ENCODE measurements at regions not wholly inside any gene's neighbourhood (a gene's known extent, or its start where the extent isn't known, plus 50 kb on each side); places are given as distances from the start of the nearest gene placed in this dataset.

DNA sequence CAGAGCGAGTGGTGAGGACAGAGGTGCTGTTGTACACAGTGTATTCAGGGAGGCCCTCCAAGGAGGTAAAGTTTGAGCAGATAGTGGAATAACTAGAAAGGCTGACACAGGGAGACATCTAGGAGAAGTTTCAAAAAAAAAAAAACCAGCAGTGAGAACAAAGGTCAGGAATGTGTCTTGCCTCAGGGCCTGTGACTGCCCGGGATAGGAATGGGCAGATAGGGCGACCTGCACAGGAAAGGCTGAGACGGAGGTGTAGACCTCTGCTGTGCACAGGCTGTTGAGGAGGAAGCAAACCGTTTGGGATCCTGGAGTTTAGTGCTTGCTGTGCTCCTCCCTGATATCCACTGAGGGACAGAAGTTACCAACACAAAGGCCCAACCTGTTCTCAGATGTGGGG lies 406.5 kb upstream of the B3GAT1 start:
- Histone ChIP-seq H3K4me2 (ENCODE audit: extremely low read depth, insufficient read depth, low read length) (no peak overlapping the region), H3K4me3 (replicated peaks in 1 of 4; ENCODE audit: control extremely low read depth in 1 of 4, insufficient read depth in 1 of 4, low read depth in 3 of 4, low read length in 4 of 4) (no peak overlapping the region), H3K79me2 (ENCODE audit: control insufficient read depth, insufficient read depth, low read length) (no peaks in the 10 kb centered on the region), H4K20me1 (ENCODE audit: control insufficient read depth, extremely low read depth, insufficient read depth, low read length) (no peaks in the 10 kb centered on the region), H3K9ac (ENCODE audit: insufficient read depth, low read length) (no peak overlapping the region), H3K27ac (ENCODE audit: insufficient read depth, low read length) (no peak overlapping the region), H3K4me1 (ENCODE audit: control insufficient read depth, extremely low read depth, insufficient read depth, low read length) (no peaks in the 10 kb centered on the region), H3K27me3 (ENCODE audit: control insufficient read depth, insufficient read depth, low read length) (no peaks in the 10 kb centered on the region), H3K9me3 (ENCODE audit: control insufficient read depth, insufficient read depth, low read depth, low read length) (no peaks in the 10 kb centered on the region), H3K36me3 (ENCODE audit: control insufficient read depth, insufficient read depth, low read length) (no peaks in the 10 kb centered on the region), H2AFZ (ENCODE audit: low read length) (no peak overlapping the region)
- DNase-seq (ENCODE audit: low read depth in 2 of 2): no peak
- TF ChIP-seq EZH2 (IDR thresholded peaks at IDR 0.05; ENCODE audit: low read length, missing control alignments): no peak
- TF ChIP-seq, protein P1, sequence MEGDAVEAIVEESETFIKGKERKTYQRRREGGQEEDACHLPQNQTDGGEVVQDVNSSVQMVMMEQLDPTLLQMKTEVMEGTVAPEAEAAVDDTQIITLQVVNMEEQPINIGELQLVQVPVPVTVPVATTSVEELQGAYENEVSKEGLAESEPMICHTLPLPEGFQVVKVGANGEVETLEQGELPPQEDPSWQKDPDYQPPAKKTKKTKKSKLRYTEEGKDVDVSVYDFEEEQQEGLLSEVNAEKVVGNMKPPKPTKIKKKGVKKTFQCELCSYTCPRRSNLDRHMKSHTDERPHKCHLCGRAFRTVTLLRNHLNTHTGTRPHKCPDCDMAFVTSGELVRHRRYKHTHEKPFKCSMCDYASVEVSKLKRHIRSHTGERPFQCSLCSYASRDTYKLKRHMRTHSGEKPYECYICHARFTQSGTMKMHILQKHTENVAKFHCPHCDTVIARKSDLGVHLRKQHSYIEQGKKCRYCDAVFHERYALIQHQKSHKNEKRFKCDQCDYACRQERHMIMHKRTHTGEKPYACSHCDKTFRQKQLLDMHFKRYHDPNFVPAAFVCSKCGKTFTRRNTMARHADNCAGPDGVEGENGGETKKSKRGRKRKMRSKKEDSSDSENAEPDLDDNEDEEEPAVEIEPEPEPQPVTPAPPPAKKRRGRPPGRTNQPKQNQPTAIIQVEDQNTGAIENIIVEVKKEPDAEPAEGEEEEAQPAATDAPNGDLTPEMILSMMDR (conservative IDR thresholded peaks at IDR 0.05 in 1 of 2, IDR thresholded peaks at IDR 0.05 in 1 of 2; ENCODE audit: low read depth in 1 of 2, low read length in 2 of 2): no peak

- Histone ChIP-seq H3K36me3 (ENCODE audit: control insufficient read depth, insufficient read depth, low read length) (no peaks in the 10 kb centered on the region), H2AFZ (ENCODE audit: low read length) (no peak overlapping the region), H3K27ac (ENCODE audit: insufficient read depth, low read length) (no peak overlapping the region), H3K9ac (ENCODE audit: insufficient read depth, low read length) (no peak overlapping the region), H3K4me3 (replicated peaks in 1 of 4; ENCODE audit: control extremely low read depth in 1 of 4, insufficient read depth in 1 of 4, low read depth in 3 of 4, low read length in 4 of 4) (no peak overlapping the region), H3K9me3 (ENCODE audit: control insufficient read depth, insufficient read depth, low read depth, low read length) (no peaks in the 10 kb centered on the region), H3K27me3 (ENCODE audit: control insufficient read depth, insufficient read depth, low read length) (no peaks in the 10 kb centered on the region), H4K20me1 (ENCODE audit: control insufficient read depth, extremely low read depth, insufficient read depth, low read length) (no peaks in the 10 kb centered on the region), H3K4me1 (ENCODE audit: control insufficient read depth, extremely low read depth, insufficient read depth, low read length) (no peaks in the 10 kb centered on the region), H3K4me2 (ENCODE audit: extremely low read depth, insufficient read depth, low read length) (no peak overlapping the region), H3K79me2 (ENCODE audit: control insufficient read depth, insufficient read depth, low read length) (no peaks in the 10 kb centered on the region)
- TF ChIP-seq, protein P1 (conservative IDR thresholded peaks at IDR 0.05 in 1 of 2, IDR thresholded peaks at IDR 0.05 in 1 of 2; ENCODE audit: low read depth in 1 of 2, low read length in 2 of 2): no peak
- no peak for TF ChIP-seq EZH2 (IDR thresholded peaks at IDR 0.05; ENCODE audit: low read length, missing control alignments)
- no peak for DNase-seq (ENCODE audit: low read depth in 2 of 2)
These were observed 403.4 kb upstream of the B3GAT1 start for GRCh38 chr11:134815404-134815803.

GRCh38 chr11:134807997-134808396 lies 396.0 kb upstream of the B3GAT1 start:
- Histone ChIP-seq H3K27ac (ENCODE audit: insufficient read depth, low read length) (no peak overlapping the region), H3K79me2 (ENCODE audit: control insufficient read depth, insufficient read depth, low read length) (no peaks in the 10 kb centered on the region), H3K4me3 (replicated peaks in 1 of 4; ENCODE audit: control extremely low read depth in 1 of 4, insufficient read depth in 1 of 4, low read depth in 3 of 4, low read length in 4 of 4) (no peak overlapping the region), H3K4me2 (ENCODE audit: extremely low read depth, insufficient read depth, low read length) (no peak overlapping the region), H3K36me3 (ENCODE audit: control insufficient read depth, insufficient read depth, low read length) (no peaks in the 10 kb centered on the region), H3K9me3 (ENCODE audit: control insufficient read depth, insufficient read depth, low read depth, low read length) (no peaks in the 10 kb centered on the region), H3K4me1 (ENCODE audit: control insufficient read depth, extremely low read depth, insufficient read depth, low read length) (no peaks in the 10 kb centered on the region), H2AFZ (ENCODE audit: low read length) (no peak overlapping the region), H3K27me3 (ENCODE audit: control insufficient read depth, insufficient read depth, low read length) (no peaks in the 10 kb centered on the region), H4K20me1 (ENCODE audit: control insufficient read depth, extremely low read depth, insufficient read depth, low read length) (no peaks in the 10 kb centered on the region), H3K9ac (ENCODE audit: insufficient read depth, low read length) (no peak overlapping the region)
- TF ChIP-seq, protein P1 (conservative IDR thresholded peaks at IDR 0.05 in 1 of 2, IDR thresholded peaks at IDR 0.05 in 1 of 2; ENCODE audit: low read depth in 1 of 2, low read length in 2 of 2): no peak
- no peak for TF ChIP-seq EZH2 (IDR thresholded peaks at IDR 0.05; ENCODE audit: low read length, missing control alignments)
- no peak for DNase-seq (ENCODE audit: low read depth in 2 of 2)
